ENCODE measurements at regions not wholly inside any gene's neighbourhood (a gene's known extent, or its start where the extent isn't known, plus 50 kb on each side); places are given as distances from the start of the nearest gene placed in this dataset.

- Histone ChIP-seq H3K9me3 (no peaks in the 10 kb centered on the region), H3K4me3 (no peak overlapping the region), H3K27me3 (no peaks in the 10 kb centered on the region), H3K36me3 (no peaks in the 10 kb centered on the region), H3K4me1 (no peaks in the 10 kb centered on the region), H3K27ac (no peak overlapping the region)
- TF ChIP-seq CTCF (IDR thresholded peaks at IDR 0.05) (no peak), POLR2A (IDR thresholded peaks at IDR 0.05) (no peak)
- no peak for DNase-seq
Observed at GRCh38 chr5:120084543-120084870, 379.6 kb upstream of the PRR16 start.

- DNase-seq: no peak
- Histone ChIP-seq H3K4me1 (no peaks in the 10 kb centered on the region), H3K27ac (no peak overlapping the region), H3K9me3 (no peaks in the 10 kb centered on the region), H3K36me3 (no peaks in the 10 kb centered on the region), H3K27me3 (no peaks in the 10 kb centered on the region), H3K4me3 (no peak overlapping the region)
- TF ChIP-seq CTCF (IDR thresholded peaks at IDR 0.05) (no peak), POLR2A (IDR thresholded peaks at IDR 0.05) (no peak)
Observed at GRCh38 chr5:120086081-120086480, 378.0 kb upstream of the PRR16 start.

GRCh38 chr5:120088412-120088811, 375.7 kb upstream of the PRR16 start:
- Histone ChIP-seq H3K27me3 (no peaks in the 10 kb centered on the region), H3K4me1 (no peaks in the 10 kb centered on the region), H3K27ac (no peak overlapping the region), H3K4me3 (no peak overlapping the region), H3K9me3 (no peaks in the 10 kb centered on the region), H3K36me3 (no peaks in the 10 kb centered on the region)
- TF ChIP-seq CTCF (IDR thresholded peaks at IDR 0.05) (no peak), POLR2A (IDR thresholded peaks at IDR 0.05) (no peak)
- DNase-seq: no peak

GRCh38 chr5:120088836-120089235, 375.3 kb upstream of the PRR16 start:
- H3K36me3 ChIP-seq: no peaks in the 10 kb centered on the region
- H3K9me3 ChIP-seq: no peaks in the 10 kb centered on the region
- no peaks in the 10 kb centered on the region for H3K4me1 ChIP-seq
- DNase-seq: no peak
- no peak overlapping the region for H3K4me3 ChIP-seq
- H3K27ac ChIP-seq: no peak overlapping the region
- TF ChIP-seq CTCF (IDR thresholded peaks at IDR 0.05) (no peak), POLR2A (IDR thresholded peaks at IDR 0.05) (no peak)
- no peaks in the 10 kb centered on the region for H3K27me3 ChIP-seq

- TF ChIP-seq POLR2A (IDR thresholded peaks at IDR 0.05) (no peak), CTCF (IDR thresholded peaks at IDR 0.05) (no peak)
- Histone ChIP-seq H3K27ac (no peak overlapping the region), H3K36me3 (no peaks in the 10 kb centered on the region), H3K27me3 (no peaks in the 10 kb centered on the region), H3K4me3 (no peak overlapping the region), H3K4me1 (no peaks in the 10 kb centered on the region), H3K9me3 (no peaks in the 10 kb centered on the region)
- no peak for DNase-seq
Observed at GRCh38 chr5:120091376-120091948, 372.6 kb upstream of the PRR16 start.

GRCh38 chr5:120092649-120093048, 371.5 kb upstream of the PRR16 start:
- TF ChIP-seq CTCF (IDR thresholded peaks at IDR 0.05) (no peak), POLR2A (IDR thresholded peaks at IDR 0.05) (no peak)
- Histone ChIP-seq H3K27me3 (no peaks in the 10 kb centered on the region), H3K4me1 (no peaks in the 10 kb centered on the region), H3K9me3 (no peaks in the 10 kb centered on the region), H3K36me3 (no peaks in the 10 kb centered on the region), H3K4me3 (no peak overlapping the region), H3K27ac (no peak overlapping the region)
- DNase-seq: no peak
